Naive thymus-derived CD4-positive, alpha-beta T cell (primary cell): ENCODE measurements at regions not wholly inside any gene's neighbourhood (a gene's known extent, or its start where the extent isn't known, plus 50 kb on each side); places are given as distances from the start of the nearest gene placed in this dataset.

Experiments used
- ATAC-seq: fragments of 150-1000 bp; cut with Tn5 transposase; 2 replicates; pipeline ENCODE4 v1.10.0; 2021; ENCODE audit warnings: mild to moderate bottlenecking, moderate library complexity
- CTCF ChIA-PET: fragments of 350-600 bp; sonication (Branson Sonifier 250); formaldehyde crosslinking; loops from one replicate; lab custom pipeline; 2021; ENCODE audit warnings: antibody characterized with exemption; lab: Charles Lee
- POLR2A ChIA-PET: fragments of 350-600 bp; sonication (Branson Sonifier 250); formaldehyde crosslinking; loops from one replicate; lab custom pipeline; 2021; ENCODE audit warnings: antibody characterized with exemption, inconsistent platforms; lab: Charles Lee
- DNase-seq, 9 donors: peaks; one replicate each; pipeline versions ENCODE4 v3.0.0 to v3.0.0-alpha.2; 2020 to 2022; ENCODE audit warnings: mixed read lengths in 1 of 9
- H3K27ac ChIP-seq: one replicate; pipeline ENCODE4 v1.7.0; 2013; ENCODE audit warnings: mild to moderate bottlenecking, low read depth, low read length, moderate library complexity
- H3K27me3 ChIP-seq, 2 donors: one replicate each; pipeline ENCODE4 v1.7.0; 2013; ENCODE audit warnings: low read length in 2 of 2, mild to moderate bottlenecking in 2 of 2, moderate library complexity in 2 of 2; ENCODE audit not compliant: control insufficient read depth in 2 of 2, insufficient read depth in 2 of 2
- H3K36me3 ChIP-seq, 3 experiments: 1 replicate in 2 of 3; 2 replicates in 1 of 3; pipeline ENCODE4 v1.7.0; 2013; ENCODE audit warnings: low read length in 3 of 3, mild to moderate bottlenecking in 3 of 3, moderate library complexity in 1 of 3; ENCODE audit not compliant: insufficient read depth in 3 of 3, control insufficient read depth in 2 of 3
- H3K4me1 ChIP-seq, 2 donors: one replicate each; pipeline ENCODE4 v1.7.0; 2013; ENCODE audit warnings: low read length in 2 of 2, mild to moderate bottlenecking in 2 of 2, moderate library complexity in 1 of 2; ENCODE audit not compliant: control insufficient read depth in 2 of 2, insufficient read depth in 2 of 2
- H3K4me3 ChIP-seq: 2 replicates; pipeline ENCODE4 v1.7.0; 2013; ENCODE audit warnings: mild to moderate bottlenecking, low read length
- H3K9me3 ChIP-seq, 3 experiments: 1 replicate in 2 of 3; 2 replicates in 1 of 3; pipeline ENCODE4 v1.7.0; 2013; ENCODE audit warnings: low read length in 3 of 3; ENCODE audit not compliant: control insufficient read depth in 2 of 3
- H3K27ac Mint-ChIP-seq, 9 donors: one replicate each; pipeline ENCODE4 v1.8.0; 2020 to 2022; ENCODE audit warnings: mixed read lengths in 9 of 9, mild to moderate bottlenecking in 8 of 9, moderate library complexity in 5 of 9, inconsistent platforms in 2 of 9
- H3K27me3 Mint-ChIP-seq, 5 donors: one replicate each; pipeline ENCODE4 v1.8.0; 2021 to 2022; ENCODE audit warnings: mixed read lengths in 5 of 5, mild to moderate bottlenecking in 1 of 5
- H3K36me3 Mint-ChIP-seq, 5 donors: one replicate each; pipeline ENCODE4 v1.8.0; 2020 to 2022; ENCODE audit warnings: mixed read lengths in 5 of 5, mild to moderate bottlenecking in 3 of 5, inconsistent platforms in 1 of 5
- H3K4me1 Mint-ChIP-seq, 7 donors: one replicate each; pipeline ENCODE4 v1.8.0; 2020 to 2022; ENCODE audit warnings: mixed read lengths in 7 of 7, mild to moderate bottlenecking in 3 of 7, inconsistent platforms in 1 of 7
- H3K4me3 Mint-ChIP-seq, 10 donors: one replicate each; pipeline ENCODE4 v1.8.0; 2020 to 2022; ENCODE audit warnings: mild to moderate bottlenecking in 10 of 10, mixed read lengths in 10 of 10, moderate library complexity in 6 of 10, inconsistent platforms in 2 of 10
- H3K9me3 Mint-ChIP-seq, 11 donors: one replicate each; pipeline ENCODE4 v1.8.0; 2020 to 2022; ENCODE audit warnings: mixed read lengths in 11 of 11, mild to moderate bottlenecking in 4 of 11, inconsistent platforms in 1 of 11, moderate library complexity in 1 of 11
- intact Hi-C, 2 donors: fragments of 100-400 bp; cut with micrococcal nuclease; formaldehyde crosslinking; loops; one replicate each; pipeline ENCODE4 v1.15.1; 2023

DNA sequence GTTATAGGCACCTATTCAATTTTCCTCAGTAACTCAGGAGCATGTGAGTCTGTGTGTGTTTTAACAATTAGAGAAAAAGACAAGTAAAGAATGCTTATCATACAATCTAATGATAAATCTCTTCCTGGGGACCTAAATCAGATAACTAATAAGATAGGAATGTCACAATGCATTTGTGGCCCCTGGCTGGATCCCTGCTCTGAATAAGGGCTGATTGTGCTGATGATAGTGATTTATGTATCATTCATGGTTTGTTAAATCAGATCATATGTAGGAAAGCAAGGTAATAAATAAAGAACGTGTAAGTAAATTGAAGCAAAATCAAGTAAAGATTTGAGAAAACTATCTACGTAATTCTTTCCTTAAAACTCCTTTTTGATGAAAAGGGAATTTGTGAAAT is 145.9 kb downstream of the C7orf25 start:
- ChIA-PET CTCF (no interaction called here), POLR2A (no interaction called here)
- Mint-ChIP-seq H3K4me3 (no peak overlapping the region), H3K36me3 (peaks cover 0 to 3% (median 0%) of the 10 kb centered on the region in 5 donors), H3K9me3 (peaks cover 0 to 9% (median 2%) of the 10 kb centered on the region in 11 donors), H3K4me1 (peaks cover 0 to 1% (median 0%) of the 10 kb centered on the region in 7 donors), H3K27ac (no peak overlapping the region), H3K27me3 (peaks cover 0 to 34% (median 30%) of the 10 kb centered on the region in 5 donors)
- H3K27me3 ChIP-seq, result no peaks in the 10 kb centered on the region
- no peak for DNase-seq
- H3K4me3 ChIP-seq, result no peak overlapping the region
- H3K36me3 ChIP-seq, result no peaks in the 10 kb centered on the region
- H3K27ac ChIP-seq, result no peak overlapping the region
- intact Hi-C loops, result no loop called here
- H3K9me3 ChIP-seq, result no peaks in the 10 kb centered on the region
- no peak for ATAC-seq
- H3K4me1 ChIP-seq, result no peaks in the 10 kb centered on the region

GRCh38 chr7:42763137-42763551 is 148.7 kb downstream of the C7orf25 start:
- Mint-ChIP-seq H3K4me1 (peaks cover 0 to 1% (median 0%) of the 10 kb centered on the region in 7 donors), H3K27ac (no peak overlapping the region), H3K9me3 (peaks cover 0 to 14% (median 4%) of the 10 kb centered on the region in 11 donors), H3K27me3 (peaks cover 0 to 48% (median 42%) of the 10 kb centered on the region in 5 donors), H3K4me3 (no peak overlapping the region), H3K36me3 (peaks cover 0 to 3% (median 0%) of the 10 kb centered on the region in 5 donors)
- H3K4me1 ChIP-seq, result no peaks in the 10 kb centered on the region
- no peaks in the 10 kb centered on the region for H3K36me3 ChIP-seq
- POLR2A ChIA-PET, result no interaction called here
- H3K27me3 ChIP-seq, result no peaks in the 10 kb centered on the region
- no peaks in the 10 kb centered on the region for H3K9me3 ChIP-seq
- no peak for ATAC-seq
- no peak overlapping the region for H3K4me3 ChIP-seq
- CTCF ChIA-PET, result no interaction called here
- no peak overlapping the region for H3K27ac ChIP-seq
- no peak for DNase-seq
- intact Hi-C loops, result no loop called here

GRCh38 chr7:42761486-42761885 is 150.4 kb downstream of the C7orf25 start:
- no peaks in the 10 kb centered on the region for H3K36me3 ChIP-seq
- Mint-ChIP-seq H3K9me3 (peaks cover 0 to 14% (median 3%) of the 10 kb centered on the region in 11 donors), H3K36me3 (peaks cover 0 to 3% (median 0%) of the 10 kb centered on the region in 5 donors), H3K4me1 (no peaks in the 10 kb centered on the region), H3K4me3 (no peak overlapping the region), H3K27ac (no peak overlapping the region), H3K27me3 (peaks cover 0 to 41% (median 34%) of the 10 kb centered on the region in 5 donors)
- intact Hi-C loops, result no loop called here
- H3K27me3 ChIP-seq, result no peaks in the 10 kb centered on the region
- ATAC-seq (no peak), DNase-seq (no peak)
- no peaks in the 10 kb centered on the region for H3K4me1 ChIP-seq
- no peaks in the 10 kb centered on the region for H3K9me3 ChIP-seq
- H3K4me3 ChIP-seq, result no peak overlapping the region
- ChIA-PET CTCF (no interaction called here), POLR2A (no interaction called here)
- H3K27ac ChIP-seq, result no peak overlapping the region

- H3K36me3 Mint-ChIP-seq, result no peaks in the 10 kb centered on the region
- no peak overlapping the region for H3K4me3 Mint-ChIP-seq
- ATAC-seq, result no peak
- peaks cover 0 to 5% (median 1%) of the 10 kb centered on the region in 11 donors for H3K9me3 Mint-ChIP-seq
- Histone ChIP-seq H3K36me3 (no peaks in the 10 kb centered on the region), H3K4me1 (no peaks in the 10 kb centered on the region), H3K9me3 (no peaks in the 10 kb centered on the region), H3K27me3 (no peaks in the 10 kb centered on the region), H3K4me3 (no peak overlapping the region), H3K27ac (no peak overlapping the region)
- H3K4me1 Mint-ChIP-seq, result no peaks in the 10 kb centered on the region
- H3K27me3 Mint-ChIP-seq, result peaks cover 0 to 27% (median 20%) of the 10 kb centered on the region in 5 donors
- intact Hi-C loops, result no loop called here
- ChIA-PET CTCF (no interaction called here), POLR2A (no interaction called here)
- no peak overlapping the region for H3K27ac Mint-ChIP-seq
- DNase-seq, result no peak
These were observed 153.7 kb downstream of the C7orf25 start for GRCh38 chr7:42758124-42758523.

DNA sequence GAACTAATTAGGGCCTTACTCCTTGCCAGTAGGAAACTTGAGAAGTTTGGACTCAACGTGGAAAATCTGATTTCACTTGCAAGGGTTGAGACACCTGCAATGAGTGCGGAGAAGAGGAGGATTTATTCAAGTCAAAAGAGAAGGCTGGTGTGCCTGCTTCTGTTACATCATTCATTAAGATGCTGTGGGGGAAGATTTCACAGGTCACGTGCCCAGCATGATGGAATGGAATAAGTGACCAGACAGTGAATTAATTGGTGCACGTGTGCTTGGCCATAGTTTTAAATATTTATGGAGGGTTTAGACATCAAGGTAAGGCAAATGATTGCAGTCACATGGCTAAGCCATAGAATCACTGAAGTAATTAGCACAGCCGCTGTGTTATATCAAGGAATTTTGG is 155.0 kb downstream of the C7orf25 start:
- H3K9me3 ChIP-seq, result no peaks in the 10 kb centered on the region
- H3K4me3 ChIP-seq, result no peak overlapping the region
- Mint-ChIP-seq H3K9me3 (peaks cover 0 to 6% (median 1%) of the 10 kb centered on the region in 11 donors), H3K36me3 (no peaks in the 10 kb centered on the region), H3K27ac (no peak overlapping the region), H3K4me3 (no peak overlapping the region), H3K27me3 (peaks cover 0 to 27% (median 9%) of the 10 kb centered on the region in 5 donors), H3K4me1 (no peaks in the 10 kb centered on the region)
- ATAC-seq, result no peak
- H3K27ac ChIP-seq, result no peak overlapping the region
- ChIA-PET POLR2A (no interaction called here), CTCF (no interaction called here)
- no peaks in the 10 kb centered on the region for H3K27me3 ChIP-seq
- no peaks in the 10 kb centered on the region for H3K4me1 ChIP-seq
- no peaks in the 10 kb centered on the region for H3K36me3 ChIP-seq
- intact Hi-C loops, result no loop called here
- DNase-seq, result no peak

- H3K9me3 ChIP-seq, result no peaks in the 10 kb centered on the region
- Mint-ChIP-seq H3K4me3 (no peak overlapping the region), H3K27ac (no peak overlapping the region), H3K36me3 (no peaks in the 10 kb centered on the region), H3K9me3 (peaks cover 0 to 10% (median 3%) of the 10 kb centered on the region in 11 donors), H3K27me3 (peaks cover 0 to 31% (median 14%) of the 10 kb centered on the region in 5 donors), H3K4me1 (no peaks in the 10 kb centered on the region)
- no peaks in the 10 kb centered on the region for H3K4me1 ChIP-seq
- intact Hi-C loops, result no loop called here
- ChIA-PET CTCF (no interaction called here), POLR2A (no interaction called here)
- no peak for ATAC-seq
- no peak overlapping the region for H3K4me3 ChIP-seq
- no peak overlapping the region for H3K27ac ChIP-seq
- no peak for DNase-seq
- H3K36me3 ChIP-seq, result no peaks in the 10 kb centered on the region
- no peaks in the 10 kb centered on the region for H3K27me3 ChIP-seq
These were observed 158.0 kb downstream of the C7orf25 start for GRCh38 chr7:42753811-42754363.

GRCh38 chr7:42753367-42753766 is 158.5 kb downstream of the C7orf25 start:
- no peaks in the 10 kb centered on the region for H3K4me1 ChIP-seq
- peaks cover 0 to 7% (median 1%) of the 10 kb centered on the region in 11 donors for H3K9me3 Mint-ChIP-seq
- peaks cover 0 to 25% (median 10%) of the 10 kb centered on the region in 5 donors for H3K27me3 Mint-ChIP-seq
- H3K36me3 Mint-ChIP-seq, result no peaks in the 10 kb centered on the region
- no peak for DNase-seq
- no peak overlapping the region for H3K27ac Mint-ChIP-seq
- H3K36me3 ChIP-seq, result no peaks in the 10 kb centered on the region
- no peaks in the 10 kb centered on the region for H3K4me1 Mint-ChIP-seq
- intact Hi-C loops, result no loop called here
- no peak overlapping the region for H3K4me3 Mint-ChIP-seq
- H3K27ac ChIP-seq, result no peak overlapping the region
- H3K9me3 ChIP-seq, result no peaks in the 10 kb centered on the region
- H3K4me3 ChIP-seq, result no peak overlapping the region
- ChIA-PET POLR2A (no interaction called here), CTCF (no interaction called here)
- no peaks in the 10 kb centered on the region for H3K27me3 ChIP-seq
- ATAC-seq, result no peak
